ENCODE measurements at regions not wholly inside any gene's neighbourhood (a gene's known extent, or its start where the extent isn't known, plus 50 kb on each side); places are given as distances from the start of the nearest gene placed in this dataset.

GRCh38 chr14:44372807-44373489 is 134.1 kb downstream of the FSCB start:
- DNase-seq (ENCODE audit: low spot score) = no peak
- no peaks in the 10 kb centered on the region for H3K36me3 ChIP-seq (ENCODE audit: insufficient read depth, low read length, poor library complexity, severe bottlenecking)
- H3K27me3 ChIP-seq (replicated peaks; ENCODE audit: insufficient read depth, low read depth, low read length, poor library complexity) = no peaks in the 10 kb centered on the region
- peaks cover 31% of the 10 kb centered on the region for H3K9me3 ChIP-seq (ENCODE audit: low read depth, low read length, poor library complexity, severe bottlenecking)
- H3K4me1 ChIP-seq (ENCODE audit: insufficient read depth, low read length, poor library complexity, severe bottlenecking) = peaks cover 39% of the 10 kb centered on the region
- intact Hi-C loops (cut with micrococcal nuclease; ENCODE audit: unreplicated experiment) = no loop called here
- TF ChIP-seq, protein P1, sequence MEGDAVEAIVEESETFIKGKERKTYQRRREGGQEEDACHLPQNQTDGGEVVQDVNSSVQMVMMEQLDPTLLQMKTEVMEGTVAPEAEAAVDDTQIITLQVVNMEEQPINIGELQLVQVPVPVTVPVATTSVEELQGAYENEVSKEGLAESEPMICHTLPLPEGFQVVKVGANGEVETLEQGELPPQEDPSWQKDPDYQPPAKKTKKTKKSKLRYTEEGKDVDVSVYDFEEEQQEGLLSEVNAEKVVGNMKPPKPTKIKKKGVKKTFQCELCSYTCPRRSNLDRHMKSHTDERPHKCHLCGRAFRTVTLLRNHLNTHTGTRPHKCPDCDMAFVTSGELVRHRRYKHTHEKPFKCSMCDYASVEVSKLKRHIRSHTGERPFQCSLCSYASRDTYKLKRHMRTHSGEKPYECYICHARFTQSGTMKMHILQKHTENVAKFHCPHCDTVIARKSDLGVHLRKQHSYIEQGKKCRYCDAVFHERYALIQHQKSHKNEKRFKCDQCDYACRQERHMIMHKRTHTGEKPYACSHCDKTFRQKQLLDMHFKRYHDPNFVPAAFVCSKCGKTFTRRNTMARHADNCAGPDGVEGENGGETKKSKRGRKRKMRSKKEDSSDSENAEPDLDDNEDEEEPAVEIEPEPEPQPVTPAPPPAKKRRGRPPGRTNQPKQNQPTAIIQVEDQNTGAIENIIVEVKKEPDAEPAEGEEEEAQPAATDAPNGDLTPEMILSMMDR (conservative IDR thresholded peaks at IDR 0.05; ENCODE audit: low read depth, low read length) = no peak
- no peak for TF ChIP-seq EZH2 (IDR thresholded peaks at IDR 0.05; ENCODE audit: borderline replicate concordance, low read depth, low read length, poor library complexity, severe bottlenecking)
- ChIA-PET CTCF (no interaction called here), POLR2A (ENCODE audit: low non-redundant PET) (no interaction called here)
- no TSS peak for BruUV-seq (replicated peaks)
- H3K4me3 ChIP-seq (ENCODE audit: low read depth, low read length, poor library complexity, severe bottlenecking) = no peak overlapping the region
- no peak overlapping the region for H3K27ac ChIP-seq (ENCODE audit: low read depth, low read length, poor library complexity, severe bottlenecking)

DNA sequence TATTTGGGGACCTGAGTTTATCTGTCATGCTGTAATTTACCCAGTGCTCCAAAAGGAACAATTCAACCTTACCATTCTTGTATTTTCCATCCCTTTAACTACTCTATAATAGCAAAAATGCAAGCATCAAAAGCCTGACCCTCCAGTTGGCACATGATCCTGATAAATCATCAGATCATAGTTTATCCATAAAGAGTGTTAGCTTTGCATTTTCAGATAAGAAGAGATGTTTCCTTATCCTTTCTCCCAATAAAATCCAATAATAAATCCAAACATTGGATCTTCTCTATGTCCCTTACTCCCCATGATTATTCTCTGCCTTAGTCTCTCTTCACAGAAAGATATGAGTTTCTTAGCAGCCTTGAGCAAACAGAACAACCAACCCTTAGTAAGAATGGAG is 134.9 kb downstream of the FSCB start:
- peaks cover 27% of the 10 kb centered on the region for H3K9me3 ChIP-seq (ENCODE audit: low read depth, low read length, poor library complexity, severe bottlenecking)
- H3K4me1 ChIP-seq (ENCODE audit: insufficient read depth, low read length, poor library complexity, severe bottlenecking) = peaks cover 39% of the 10 kb centered on the region
- no peak overlapping the region for H3K4me3 ChIP-seq (ENCODE audit: low read depth, low read length, poor library complexity, severe bottlenecking)
- CTCF ChIA-PET = no interaction called here
- H3K27me3 ChIP-seq (replicated peaks; ENCODE audit: insufficient read depth, low read depth, low read length, poor library complexity) = no peaks in the 10 kb centered on the region
- DNase-seq (ENCODE audit: low spot score) = no peak
- no peak for TF ChIP-seq EZH2 (IDR thresholded peaks at IDR 0.05; ENCODE audit: borderline replicate concordance, low read depth, low read length, poor library complexity, severe bottlenecking)
- TF ChIP-seq, protein P1 (conservative IDR thresholded peaks at IDR 0.05; ENCODE audit: low read depth, low read length) = no peak
- intact Hi-C loops (cut with micrococcal nuclease; ENCODE audit: unreplicated experiment) = no loop called here
- POLR2A ChIA-PET (ENCODE audit: low non-redundant PET) = no interaction called here
- H3K36me3 ChIP-seq (ENCODE audit: insufficient read depth, low read length, poor library complexity, severe bottlenecking) = no peaks in the 10 kb centered on the region
- no peak overlapping the region for H3K27ac ChIP-seq (ENCODE audit: low read depth, low read length, poor library complexity, severe bottlenecking)
- no TSS peak for BruUV-seq (replicated peaks)

DNA sequence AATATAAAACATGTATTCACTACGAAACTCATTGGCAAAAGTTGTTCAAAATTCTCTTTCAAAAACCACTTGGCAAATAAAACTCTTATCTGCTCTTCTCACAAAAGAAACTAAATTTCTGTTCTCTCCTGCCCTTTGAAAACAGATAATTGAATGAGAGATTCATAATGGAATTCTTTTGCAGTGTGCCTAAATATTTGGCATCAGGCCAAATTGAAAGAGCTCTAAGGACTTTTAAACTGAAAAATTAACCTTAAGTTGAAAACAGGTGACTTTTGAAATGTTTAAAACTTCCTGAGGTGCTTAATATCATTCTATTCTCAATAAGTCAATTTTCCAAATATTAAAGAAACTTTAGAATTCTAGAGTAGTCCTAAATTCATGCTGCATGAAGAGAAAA is 136.4 kb downstream of the FSCB start:
- H3K27ac ChIP-seq (ENCODE audit: low read depth, low read length, poor library complexity, severe bottlenecking) = peak overlapping the region; percentile 20
- peak; percentile 61 for DNase-seq (ENCODE audit: low spot score)
- H3K4me3 ChIP-seq (ENCODE audit: low read depth, low read length, poor library complexity, severe bottlenecking) = no peak overlapping the region
- no peaks in the 10 kb centered on the region for H3K36me3 ChIP-seq (ENCODE audit: insufficient read depth, low read length, poor library complexity, severe bottlenecking)
- intact Hi-C loops (cut with micrococcal nuclease; ENCODE audit: unreplicated experiment) = loop anchor here (2.0 kb wide), 2 partner anchors 242 to 286 kb away; no protein-coding TSS in a partner anchor
- TSS peak; percentile 61 for BruUV-seq (replicated peaks)
- ChIA-PET POLR2A (ENCODE audit: low non-redundant PET) (no interaction called here), CTCF (no interaction called here)
- peaks cover 13% of the 10 kb centered on the region for H3K9me3 ChIP-seq (ENCODE audit: low read depth, low read length, poor library complexity, severe bottlenecking)
- H3K4me1 ChIP-seq (ENCODE audit: insufficient read depth, low read length, poor library complexity, severe bottlenecking) = peaks cover 39% of the 10 kb centered on the region
- H3K27me3 ChIP-seq (replicated peaks; ENCODE audit: insufficient read depth, low read depth, low read length, poor library complexity) = no peaks in the 10 kb centered on the region
- TF ChIP-seq, protein P1 (conservative IDR thresholded peaks at IDR 0.05; ENCODE audit: low read depth, low read length) = no peak
- no peak for TF ChIP-seq EZH2 (IDR thresholded peaks at IDR 0.05; ENCODE audit: borderline replicate concordance, low read depth, low read length, poor library complexity, severe bottlenecking)
